ELR (cell line): ENCODE measurements at regions not wholly inside any gene's neighbourhood (a gene's known extent, or its start where the extent isn't known, plus 50 kb on each side); places are given as distances from the start of the nearest gene placed in this dataset.
"Not testable (repeated sequence)": the region's sequence is repeated elsewhere in the genome, so short reads cannot be mapped to it uniquely, and the experiment has no call there.

Source experiments
- DNase-seq: peaks from one replicate; pipeline ENCODE4 v3.0.0-alpha.2; 2015; ENCODE audit warnings: low read depth

GRCh38 chr11:116373104-116373944, 399.5 kb downstream of the BUD13 start:
- no peak for DNase-seq

GRCh38 chr11:116371146-116371545, 401.6 kb downstream of the BUD13 start:
- no peak for DNase-seq

GRCh38 chr11:116368784-116369183, 404.0 kb downstream of the BUD13 start:
- DNase-seq = no peak

GRCh38 chr11:116366980-116367645, 405.7 kb downstream of the BUD13 start:
- no peak for DNase-seq

GRCh38 chr11:116366451-116366850, 406.3 kb downstream of the BUD13 start:
- DNase-seq = no peak

GRCh38 chr11:116364925-116365324, 407.9 kb downstream of the BUD13 start:
- DNase-seq = not testable (repeated sequence)

- no peak for DNase-seq
Observed at GRCh38 chr11:116364348-116364747, 408.4 kb downstream of the BUD13 start.

- no peak for DNase-seq
Observed at GRCh38 chr11:116360221-116360941, 412.4 kb downstream of the BUD13 start.

GRCh38 chr11:116357784-116358544, 414.8 kb downstream of the BUD13 start:
- no peak for DNase-seq

- no peak for DNase-seq
Observed at GRCh38 chr11:116356451-116356850, 416.3 kb downstream of the BUD13 start.

GRCh38 chr11:116355104-116355503, 417.7 kb downstream of the BUD13 start:
- no peak for DNase-seq

GRCh38 chr11:116353589-116353988, 419.2 kb downstream of the BUD13 start:
- DNase-seq = no peak

GRCh38 chr11:116352881-116353280, 419.9 kb downstream of the BUD13 start:
- no peak for DNase-seq

- no peak for DNase-seq
Observed at GRCh38 chr11:116348226-116348625, 424.6 kb downstream of the BUD13 start.

GRCh38 chr11:116345575-116345974, 427.2 kb downstream of the BUD13 start:
- no peak for DNase-seq

- no peak for DNase-seq
Observed at GRCh38 chr11:116344601-116345000, 428.2 kb downstream of the BUD13 start.

GRCh38 chr11:116343270-116343669, 429.5 kb downstream of the BUD13 start:
- no peak for DNase-seq

- DNase-seq = no peak
Observed at GRCh38 chr11:116342148-116342547, 430.6 kb downstream of the BUD13 start.

GRCh38 chr11:116339306-116340098, 433.3 kb downstream of the BUD13 start:
- DNase-seq = no peak

GRCh38 chr11:116338500-116338899, 434.3 kb downstream of the BUD13 start:
- DNase-seq = not testable (repeated sequence)

GRCh38 chr11:116336540-116336939, 436.2 kb downstream of the BUD13 start:
- DNase-seq = no peak
